ENCODE measurements at regions not wholly inside any gene's neighbourhood (a gene's known extent, or its start where the extent isn't known, plus 50 kb on each side); places are given as distances from the start of the nearest gene placed in this dataset.

- no peak for DNase-seq (ENCODE audit: low spot score)
Observed at GRCh38 chr18:50444539-50444938, 69.7 kb downstream of the SKA1 start.

- DNase-seq (ENCODE audit: low spot score) = no peak
Observed at GRCh38 chr18:50446629-50447028, 71.8 kb downstream of the SKA1 start.

- DNase-seq (ENCODE audit: low spot score) = no peak
Observed at GRCh38 chr18:50447102-50447741, 72.4 kb downstream of the SKA1 start.

GRCh38 chr18:50447952-50448351, 73.1 kb downstream of the SKA1 start:
- DNase-seq (ENCODE audit: low spot score) = no peak

GRCh38 chr18:50451100-50451842, 76.4 kb downstream of the SKA1 start:
- no peak for DNase-seq (ENCODE audit: low spot score)

- DNase-seq (ENCODE audit: low spot score) = no peak
Observed at GRCh38 chr18:50453014-50453680, 78.3 kb downstream of the SKA1 start.

GRCh38 chr18:50453732-50454131, 78.9 kb downstream of the SKA1 start:
- no peak for DNase-seq (ENCODE audit: low spot score)

- DNase-seq (ENCODE audit: low spot score) = no peak
Observed at GRCh38 chr18:50454387-50454988, 79.6 kb downstream of the SKA1 start.

GRCh38 chr18:50456285-50456684, 81.4 kb downstream of the SKA1 start:
- no peak for DNase-seq (ENCODE audit: low spot score)

GRCh38 chr18:50457639-50458038, 82.8 kb downstream of the SKA1 start:
- no peak for DNase-seq (ENCODE audit: low spot score)

GRCh38 chr18:50458366-50458765, 83.5 kb downstream of the SKA1 start:
- no peak for DNase-seq (ENCODE audit: low spot score)

- no peak for DNase-seq (ENCODE audit: low spot score)
Observed at GRCh38 chr18:50458796-50459195, 84.0 kb downstream of the SKA1 start.

- no peak for DNase-seq (ENCODE audit: low spot score)
Observed at GRCh38 chr18:50460062-50460461, 85.2 kb downstream of the SKA1 start.

- no peak for DNase-seq (ENCODE audit: low spot score)
Observed at GRCh38 chr18:50460716-50461115, 85.9 kb downstream of the SKA1 start.

- no peak for DNase-seq (ENCODE audit: low spot score)
Observed at GRCh38 chr18:50461251-50461650, 86.4 kb downstream of the SKA1 start.

- no peak for DNase-seq (ENCODE audit: low spot score)
Observed at GRCh38 chr18:50465211-50466153, 90.6 kb downstream of the SKA1 start.

GRCh38 chr18:50466634-50467033, 91.8 kb downstream of the SKA1 start:
- no peak for DNase-seq (ENCODE audit: low spot score)

- DNase-seq (ENCODE audit: low spot score) = no peak
Observed at GRCh38 chr18:50468807-50469206, 91.1 kb upstream of the MAPK4 start.

GRCh38 chr18:50469380-50469781, 90.5 kb upstream of the MAPK4 start:
- no peak for DNase-seq (ENCODE audit: low spot score)

GRCh38 chr18:50472941-50473340, 86.9 kb upstream of the MAPK4 start:
- no peak for DNase-seq (ENCODE audit: low spot score)

- DNase-seq (ENCODE audit: low spot score) = no peak
Observed at GRCh38 chr18:50473881-50474280, 86.0 kb upstream of the MAPK4 start.

Data from SW480 (cell line).